Fibroblast of the aortic adventitia (primary cell): ENCODE measurements at regions not wholly inside any gene's neighbourhood (a gene's known extent, or its start where the extent isn't known, plus 50 kb on each side); places are given as distances from the start of the nearest gene placed in this dataset.
A peak's percentile ranks its signal among the peaks of the same experiment; 100 is the strongest.
"Not testable (repeated sequence)": the region's sequence is repeated elsewhere in the genome, so short reads cannot be mapped to it uniquely, and the experiment has no call there.

Experiments used
- DNase-seq: peaks from one replicate; pipeline ENCODE4 v3.0.0-alpha.2; 2010; ENCODE audit warnings: low read depth
- H3K4me3 ChIP-seq: 2 replicates; pipeline ENCODE4 v1.5.1; 2011; ENCODE audit warnings: low read depth, mild to moderate bottlenecking, control low read depth, low read length, moderate library complexity
- CTCF ChIP-seq: IDR thresholded peaks from 2 replicates; pipeline ENCODE4 v1.5.1; 2011; ENCODE audit warnings: mild to moderate bottlenecking, low read length, control low read depth, inconsistent platforms; ENCODE audit not compliant: insufficient read depth

- not testable (repeated sequence) for DNase-seq, H3K4me3 ChIP-seq
These were observed 102.4 kb downstream of the FAM72B start for GRCh38 chr1:121081625-121082199.

- not testable (repeated sequence) for H3K4me3 ChIP-seq, DNase-seq
These were observed 101.1 kb downstream of the FAM72B start for GRCh38 chr1:121082995-121083394.

- not testable (repeated sequence) for H3K4me3 ChIP-seq, DNase-seq
These were observed 97.9 kb downstream of the FAM72B start for GRCh38 chr1:121086249-121086648.

GRCh38 chr1:121087221-121087620 lies 96.9 kb downstream of the FAM72B start:
- not testable (repeated sequence) for H3K4me3 ChIP-seq, DNase-seq

- H3K4me3 ChIP-seq, DNase-seq: not testable (repeated sequence)
These were observed 95.6 kb downstream of the FAM72B start for GRCh38 chr1:121088568-121088967.

GRCh38 chr1:121092329-121092968 lies 91.7 kb downstream of the FAM72B start:
- not testable (repeated sequence) for H3K4me3 ChIP-seq
- DNase-seq, result peak; percentile 76

- DNase-seq, H3K4me3 ChIP-seq: not testable (repeated sequence)
These were observed 89.1 kb downstream of the FAM72B start for GRCh38 chr1:121095014-121095413.

GRCh38 chr1:121097127-121097866 lies 86.8 kb downstream of the FAM72B start:
- H3K4me3 ChIP-seq, result peak overlapping the region; percentile 13
- TF ChIP-seq CTCF, result peak; percentile 50
- peak; percentile 29 for DNase-seq

GRCh38 chr1:121097867-121098215 lies 86.3 kb downstream of the FAM72B start:
- H3K4me3 ChIP-seq, DNase-seq: not testable (repeated sequence)

GRCh38 chr1:121109025-121109424 lies 75.1 kb downstream of the FAM72B start:
- H3K4me3 ChIP-seq, DNase-seq: not testable (repeated sequence)

GRCh38 chr1:121116522-121117297 lies 67.4 kb downstream of the FAM72B start:
- peak; percentile 25 for DNase-seq
- H3K4me3 ChIP-seq, result peak overlapping the region; percentile 50

- not testable (repeated sequence) for DNase-seq
- peak overlapping the region; percentile 28 for H3K4me3 ChIP-seq
These were observed 66.9 kb downstream of the FAM72B start for GRCh38 chr1:121117298-121117611.

GRCh38 chr1:121117622-121118479 lies 66.3 kb downstream of the FAM72B start:
- DNase-seq, result peak; percentile 30
- peak overlapping the region; percentile 52 for H3K4me3 ChIP-seq
